OCI-LY7 (cell line): ENCODE measurements at regions not wholly inside any gene's neighbourhood (a gene's known extent, or its start where the extent isn't known, plus 50 kb on each side); places are given as distances from the start of the nearest gene placed in this dataset.

Source experiments
- BruUV-seq: library from RNA; stranded (reverse); fragments of 400-500 nt; replicated peaks from 2 replicates; lab custom pipeline; 2021; lab: Mats Ljungman, UMichigan
- CTCF ChIA-PET: fragments of 300-600 bp; sonication (Branson Sonifier 250); formaldehyde crosslinking; loops from one replicate; lab custom pipeline; 2022; ENCODE audit warnings: antibody characterized with exemption; ENCODE audit not compliant: unreplicated experiment; lab: Charles Lee
- POLR2A ChIA-PET: fragments of 300-600 bp; sonication (Branson Sonifier 250); formaldehyde crosslinking; loops from one replicate; lab custom pipeline; 2022; ENCODE audit warnings: antibody characterized with exemption; lab: Charles Lee
- DNase-seq: peaks from one replicate; pipeline ENCODE4 v3.0.0-alpha.2; 2015; ENCODE audit warnings: low spot score
- H2AFZ ChIP-seq: fragments of 200-600 bp; sonication (generic), shearing (Covaris generic); 2 replicates; pipeline ENCODE4 v1.6.1; 2014; ENCODE audit warnings: mild to moderate bottlenecking, antibody characterized with exemption, low read length, moderate library complexity
- H3K27ac ChIP-seq: fragments of 200-600 bp; sonication (generic); 2 replicates; pipeline ENCODE4 v1.5.1; 2014; ENCODE audit warnings: mixed run types, low read depth, mild to moderate bottlenecking, moderate library complexity, low read length, inconsistent platforms; ENCODE audit not compliant: poor library complexity, severe bottlenecking
- H3K36me3 ChIP-seq: fragments of 200-600 bp; sonication (generic); 2 replicates; pipeline ENCODE4 v1.6.1; 2014; ENCODE audit warnings: mild to moderate bottlenecking, antibody characterized with exemption, low read length, moderate library complexity, mixed read lengths; ENCODE audit not compliant: insufficient read depth
- H3K4me1 ChIP-seq: fragments of 200-600 bp; sonication (generic); 2 replicates; pipeline ENCODE4 v1.5.1; 2014; ENCODE audit warnings: mild to moderate bottlenecking, low read length; ENCODE audit not compliant: insufficient read depth, poor library complexity, severe bottlenecking
- H3K4me2 ChIP-seq: fragments of 200-600 bp; sonication (generic); 2 replicates; pipeline ENCODE4 v1.6.1; 2014; ENCODE audit warnings: mild to moderate bottlenecking, low read length
- H3K4me3 ChIP-seq: fragments of 200-600 bp; sonication (generic); 2 replicates; pipeline ENCODE4 v1.5.1; 2014; ENCODE audit warnings: mild to moderate bottlenecking, low read depth, low read length; ENCODE audit not compliant: poor library complexity, severe bottlenecking
- H3K79me2 ChIP-seq: fragments of 200-600 bp; sonication (generic); 2 replicates; pipeline ENCODE4 v1.6.1; 2016; ENCODE audit warnings: low read depth, mild to moderate bottlenecking, low read length, moderate library complexity, mixed read lengths; ENCODE audit not compliant: insufficient read depth
- H3K9me2 ChIP-seq: fragments of 200-600 bp; sonication (generic); 2 replicates; pipeline ENCODE4 v1.6.1; 2016; ENCODE audit warnings: mild to moderate bottlenecking, low read length, mixed read lengths; ENCODE audit not compliant: insufficient read depth
- H3K9me3 ChIP-seq: fragments of 200-600 bp; sonication (generic); 2 replicates; pipeline ENCODE4 v1.6.1; 2014; ENCODE audit warnings: mild to moderate bottlenecking, mixed run types, low read length, mixed read lengths
- H4K20me1 ChIP-seq: fragments of 200-600 bp; sonication (generic); 2 replicates; pipeline ENCODE4 v1.6.1; 2014; ENCODE audit warnings: mild to moderate bottlenecking, antibody characterized with exemption, low read length, moderate library complexity, mixed read lengths; ENCODE audit not compliant: insufficient read depth
- EZH2phosphoT487 ChIP-seq: fragments of 200-600 bp; sonication (generic); IDR thresholded peaks from 2 replicates; pipeline ENCODE4 v1.6.1; 2018; ENCODE audit warnings: low read depth, borderline replicate concordance, mild to moderate bottlenecking, mixed run types, antibody characterized with exemption, low read length, moderate library complexity, mixed read lengths
- intact Hi-C: fragments of 100-400 bp; cut with micrococcal nuclease; formaldehyde crosslinking; loops from one replicate; pipeline ENCODE4 v1.10.0; 2022; ENCODE audit not compliant: unreplicated experiment
- TF ChIP-seq, protein P1 (sequence below): fragments of 200-600 bp; sonication (generic); conservative IDR thresholded peaks from 2 replicates; pipeline ENCODE4 v1.5.1; 2014; ENCODE audit warnings: mild to moderate bottlenecking, antibody characterized with exemption, low read length, moderate library complexity, mixed read lengths

DNA sequence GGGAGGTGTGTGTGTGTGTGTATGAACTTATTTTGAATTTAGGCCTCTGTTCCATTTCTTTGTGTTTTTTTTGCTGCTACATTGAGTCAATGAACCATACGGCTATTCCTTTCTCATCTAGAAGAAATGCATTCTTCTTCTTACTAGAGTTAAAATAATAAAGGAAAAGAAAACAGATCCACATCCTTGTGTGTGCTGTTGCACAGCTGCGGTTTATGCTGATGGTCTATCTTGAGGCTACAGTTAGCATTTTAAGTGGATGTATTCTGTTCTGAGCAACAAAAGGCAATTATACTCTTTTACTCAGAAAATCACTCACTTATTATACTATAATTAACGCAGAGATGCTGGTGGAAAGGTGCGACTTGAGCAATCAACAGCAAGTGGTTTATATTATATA lies 615.0 kb upstream of the MBL2 start:
- Histone ChIP-seq H3K4me2 (no peak overlapping the region), H3K27ac (no peak overlapping the region), H3K9me3 (no peaks in the 10 kb centered on the region), H3K36me3 (no peaks in the 10 kb centered on the region), H3K4me3 (no peak overlapping the region), H3K9me2 (no peaks in the 10 kb centered on the region), H3K4me1 (no peaks in the 10 kb centered on the region), H3K79me2 (no peaks in the 10 kb centered on the region), H4K20me1 (no peaks in the 10 kb centered on the region; the same call in 1 of the 2 replicates), H2AFZ (no peak overlapping the region)
- BruUV-seq = no TSS peak
- ChIA-PET POLR2A (no interaction called here), CTCF (no interaction called here)
- no peak for TF ChIP-seq EZH2phosphoT487
- TF ChIP-seq, protein P1, sequence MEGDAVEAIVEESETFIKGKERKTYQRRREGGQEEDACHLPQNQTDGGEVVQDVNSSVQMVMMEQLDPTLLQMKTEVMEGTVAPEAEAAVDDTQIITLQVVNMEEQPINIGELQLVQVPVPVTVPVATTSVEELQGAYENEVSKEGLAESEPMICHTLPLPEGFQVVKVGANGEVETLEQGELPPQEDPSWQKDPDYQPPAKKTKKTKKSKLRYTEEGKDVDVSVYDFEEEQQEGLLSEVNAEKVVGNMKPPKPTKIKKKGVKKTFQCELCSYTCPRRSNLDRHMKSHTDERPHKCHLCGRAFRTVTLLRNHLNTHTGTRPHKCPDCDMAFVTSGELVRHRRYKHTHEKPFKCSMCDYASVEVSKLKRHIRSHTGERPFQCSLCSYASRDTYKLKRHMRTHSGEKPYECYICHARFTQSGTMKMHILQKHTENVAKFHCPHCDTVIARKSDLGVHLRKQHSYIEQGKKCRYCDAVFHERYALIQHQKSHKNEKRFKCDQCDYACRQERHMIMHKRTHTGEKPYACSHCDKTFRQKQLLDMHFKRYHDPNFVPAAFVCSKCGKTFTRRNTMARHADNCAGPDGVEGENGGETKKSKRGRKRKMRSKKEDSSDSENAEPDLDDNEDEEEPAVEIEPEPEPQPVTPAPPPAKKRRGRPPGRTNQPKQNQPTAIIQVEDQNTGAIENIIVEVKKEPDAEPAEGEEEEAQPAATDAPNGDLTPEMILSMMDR = no peak
- no peak for DNase-seq
- intact Hi-C loops = no loop called here

DNA sequence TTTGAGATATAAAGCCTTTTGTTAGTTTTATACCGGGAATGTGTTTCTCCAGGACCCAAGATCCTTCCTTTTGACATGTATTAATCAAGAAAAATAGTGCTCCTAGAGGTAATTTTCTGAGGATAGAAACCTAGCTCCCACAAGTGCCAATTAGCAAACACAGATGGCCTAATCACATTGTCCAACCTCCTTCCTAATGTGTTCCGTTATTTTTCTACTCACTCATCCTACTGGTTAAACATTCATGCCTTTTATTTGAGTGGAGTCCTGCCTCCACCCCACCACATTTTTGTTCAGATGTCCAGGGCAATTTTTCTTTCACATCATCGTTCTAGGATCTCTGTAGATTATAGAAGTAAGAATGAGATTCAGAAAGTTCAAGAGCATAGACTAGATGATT lies 610.0 kb upstream of the MBL2 start:
- ChIA-PET POLR2A (interaction anchor here (0.6 kb wide), 1 partner anchor 17 kb away, joined by 3 read pairs; no protein-coding TSS in a partner anchor), CTCF (no interaction called here)
- H3K9me3 ChIP-seq = no peaks in the 10 kb centered on the region
- no peak for DNase-seq
- no peak overlapping the region for H3K4me3 ChIP-seq
- no peaks in the 10 kb centered on the region for H3K36me3 ChIP-seq
- H3K4me1 ChIP-seq = no peaks in the 10 kb centered on the region
- no peaks in the 10 kb centered on the region for H3K79me2 ChIP-seq
- BruUV-seq = no TSS peak
- intact Hi-C loops = no loop called here
- TF ChIP-seq, protein P1 = no peak
- H3K9me2 ChIP-seq = no peaks in the 10 kb centered on the region
- no peaks in the 10 kb centered on the region for H4K20me1 ChIP-seq
- no peak overlapping the region for H3K27ac ChIP-seq
- H2AFZ ChIP-seq = no peak overlapping the region; the same call in 1 of the 2 replicates
- H3K4me2 ChIP-seq = no peak overlapping the region

DNA sequence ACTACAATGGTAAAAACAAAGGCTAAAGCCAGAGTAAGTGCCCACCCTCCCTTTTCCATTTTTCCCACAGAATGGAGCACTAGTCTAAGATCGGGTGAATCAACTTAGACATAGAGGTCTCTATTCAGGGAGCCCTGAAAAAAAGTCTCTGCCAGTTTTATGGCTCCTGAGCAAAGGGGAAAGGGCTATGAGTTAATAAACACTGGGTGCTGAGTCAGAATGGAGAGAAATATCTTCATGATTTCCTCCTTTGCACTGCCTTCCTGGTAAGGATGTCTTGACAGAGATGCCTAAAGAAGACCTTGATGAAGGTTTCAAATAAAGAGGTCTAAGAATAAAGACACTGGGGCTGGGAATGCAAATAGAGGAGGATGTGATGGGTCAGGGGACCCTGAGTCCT lies 607.4 kb upstream of the MBL2 start:
- Histone ChIP-seq H3K27ac (no peak overlapping the region), H3K36me3 (no peaks in the 10 kb centered on the region), H3K9me3 (no peaks in the 10 kb centered on the region), H3K9me2 (no peaks in the 10 kb centered on the region), H4K20me1 (no peaks in the 10 kb centered on the region), H3K4me1 (no peaks in the 10 kb centered on the region), H3K79me2 (no peaks in the 10 kb centered on the region), H3K4me2 (no peak overlapping the region), H2AFZ (no peak overlapping the region), H3K4me3 (no peak overlapping the region)
- TF ChIP-seq EZH2phosphoT487 = no peak
- TF ChIP-seq, protein P1 = no peak
- POLR2A ChIA-PET = interaction anchor here (0.6 kb wide), 1 partner anchor 102 kb away, joined by 3 read pairs; no protein-coding TSS in a partner anchor
- no TSS peak for BruUV-seq
- intact Hi-C loops = no loop called here
- DNase-seq = no peak
- CTCF ChIA-PET = interaction anchor here (0.7 kb wide), 1 partner anchor 299 kb away, joined by 3 read pairs; no protein-coding TSS in a partner anchor
